ENCODE measurements at regions not wholly inside any gene's neighbourhood (a gene's known extent, or its start where the extent isn't known, plus 50 kb on each side); places are given as distances from the start of the nearest gene placed in this dataset.

- no peak for DNase-seq
- Mint-ChIP-seq H3K9me3 (ENCODE audit: unreplicated experiment) (no peaks in the 10 kb centered on the region), H3K4me1 (ENCODE audit: low read depth, unreplicated experiment) (peaks cover 1% of the 10 kb centered on the region), H3K36me3 (ENCODE audit: unreplicated experiment) (no peaks in the 10 kb centered on the region), H3K27me3 (ENCODE audit: unreplicated experiment) (no peaks in the 10 kb centered on the region), H3K27ac (ENCODE audit: unreplicated experiment) (no peak overlapping the region), H3K4me3 (ENCODE audit: unreplicated experiment) (no peak overlapping the region)
- TF ChIP-seq CTCF (IDR thresholded peaks at IDR 0.05; ENCODE audit: partially characterized antibody, unreplicated experiment) = no peak
Measured at GRCh38 chr3:68360492-68360891, 571.9 kb downstream of the TAFA4 start.

DNA sequence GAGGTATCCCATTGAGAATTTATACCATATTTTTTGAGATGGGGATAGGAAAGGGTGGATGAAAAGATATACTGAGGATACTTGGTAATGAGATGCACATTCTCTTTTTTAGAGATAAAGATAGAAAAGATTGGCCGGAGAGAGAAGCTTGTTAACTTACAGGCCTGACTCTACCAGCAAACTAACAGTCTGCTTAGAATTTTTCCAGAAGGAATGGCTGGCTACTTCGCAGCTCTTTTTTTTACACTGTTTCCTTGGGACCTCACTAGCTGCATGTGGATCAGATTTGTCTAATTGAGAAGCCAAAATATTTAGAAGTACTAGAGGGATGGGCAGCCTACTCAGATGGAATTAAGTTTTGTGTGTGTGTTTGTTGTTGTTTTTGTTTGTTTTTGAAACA, 586.6 kb downstream of the TAFA4 start:
- no peak for DNase-seq
- H3K27ac Mint-ChIP-seq (ENCODE audit: unreplicated experiment) = no peak overlapping the region
- no peaks in the 10 kb centered on the region for H3K4me1 Mint-ChIP-seq (ENCODE audit: low read depth, unreplicated experiment)
- no peak overlapping the region for H3K4me3 Mint-ChIP-seq (ENCODE audit: unreplicated experiment)
- no peak for TF ChIP-seq CTCF (IDR thresholded peaks at IDR 0.05; ENCODE audit: partially characterized antibody, unreplicated experiment)
- H3K36me3 Mint-ChIP-seq (ENCODE audit: unreplicated experiment) = no peaks in the 10 kb centered on the region
- H3K9me3 Mint-ChIP-seq (ENCODE audit: unreplicated experiment) = no peaks in the 10 kb centered on the region
- no peaks in the 10 kb centered on the region for H3K27me3 Mint-ChIP-seq (ENCODE audit: unreplicated experiment)

DNA sequence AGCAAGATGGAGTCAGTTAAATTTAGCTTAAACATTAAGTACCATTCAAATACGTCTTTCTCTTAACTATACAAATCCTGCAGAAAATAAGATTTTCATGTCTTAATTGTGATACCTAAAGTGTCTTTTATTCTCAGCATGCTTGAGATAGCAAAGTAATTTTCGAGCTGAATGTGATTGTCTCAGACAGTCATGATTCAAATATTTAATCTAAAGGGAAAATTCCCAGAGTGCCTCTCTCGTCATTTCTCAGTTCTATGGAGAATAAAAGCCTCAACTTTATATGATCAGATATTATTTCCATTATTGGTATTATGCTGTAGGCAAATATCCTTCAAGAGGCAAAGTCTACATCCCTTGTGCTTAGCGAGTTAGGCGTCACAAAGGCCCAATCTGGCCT, 589.9 kb downstream of the TAFA4 start:
- DNase-seq = no peak
- H3K9me3 Mint-ChIP-seq (ENCODE audit: unreplicated experiment) = no peaks in the 10 kb centered on the region
- no peak for TF ChIP-seq CTCF (IDR thresholded peaks at IDR 0.05; ENCODE audit: partially characterized antibody, unreplicated experiment)
- no peak overlapping the region for H3K27ac Mint-ChIP-seq (ENCODE audit: unreplicated experiment)
- H3K27me3 Mint-ChIP-seq (ENCODE audit: unreplicated experiment) = no peaks in the 10 kb centered on the region
- H3K4me1 Mint-ChIP-seq (ENCODE audit: low read depth, unreplicated experiment) = no peaks in the 10 kb centered on the region
- H3K36me3 Mint-ChIP-seq (ENCODE audit: unreplicated experiment) = no peaks in the 10 kb centered on the region
- no peak overlapping the region for H3K4me3 Mint-ChIP-seq (ENCODE audit: unreplicated experiment)

- Mint-ChIP-seq H3K36me3 (ENCODE audit: unreplicated experiment) (no peaks in the 10 kb centered on the region), H3K27ac (ENCODE audit: unreplicated experiment) (no peak overlapping the region), H3K27me3 (ENCODE audit: unreplicated experiment) (no peaks in the 10 kb centered on the region), H3K4me1 (ENCODE audit: low read depth, unreplicated experiment) (no peaks in the 10 kb centered on the region), H3K4me3 (ENCODE audit: unreplicated experiment) (no peak overlapping the region), H3K9me3 (ENCODE audit: unreplicated experiment) (no peaks in the 10 kb centered on the region)
- no peak for TF ChIP-seq CTCF (IDR thresholded peaks at IDR 0.05; ENCODE audit: partially characterized antibody, unreplicated experiment)
- DNase-seq = no peak
Measured at GRCh38 chr3:68336042-68336441, 596.3 kb downstream of the TAFA4 start.

GRCh38 chr3:68334367-68334986, 597.9 kb downstream of the TAFA4 start:
- no peak for TF ChIP-seq CTCF (IDR thresholded peaks at IDR 0.05; ENCODE audit: partially characterized antibody, unreplicated experiment)
- Mint-ChIP-seq H3K4me3 (ENCODE audit: unreplicated experiment) (no peak overlapping the region), H3K9me3 (ENCODE audit: unreplicated experiment) (no peaks in the 10 kb centered on the region), H3K27ac (ENCODE audit: unreplicated experiment) (no peak overlapping the region), H3K27me3 (ENCODE audit: unreplicated experiment) (no peaks in the 10 kb centered on the region), H3K36me3 (ENCODE audit: unreplicated experiment) (no peaks in the 10 kb centered on the region), H3K4me1 (ENCODE audit: low read depth, unreplicated experiment) (no peaks in the 10 kb centered on the region)
- DNase-seq = no peak
